ENCODE measurements at regions not wholly inside any gene's neighbourhood (a gene's known extent, or its start where the extent isn't known, plus 50 kb on each side); places are given as distances from the start of the nearest gene placed in this dataset.
A peak's percentile ranks its signal among the peaks of the same experiment; 100 is the strongest.

- TF ChIP-seq, protein P1, sequence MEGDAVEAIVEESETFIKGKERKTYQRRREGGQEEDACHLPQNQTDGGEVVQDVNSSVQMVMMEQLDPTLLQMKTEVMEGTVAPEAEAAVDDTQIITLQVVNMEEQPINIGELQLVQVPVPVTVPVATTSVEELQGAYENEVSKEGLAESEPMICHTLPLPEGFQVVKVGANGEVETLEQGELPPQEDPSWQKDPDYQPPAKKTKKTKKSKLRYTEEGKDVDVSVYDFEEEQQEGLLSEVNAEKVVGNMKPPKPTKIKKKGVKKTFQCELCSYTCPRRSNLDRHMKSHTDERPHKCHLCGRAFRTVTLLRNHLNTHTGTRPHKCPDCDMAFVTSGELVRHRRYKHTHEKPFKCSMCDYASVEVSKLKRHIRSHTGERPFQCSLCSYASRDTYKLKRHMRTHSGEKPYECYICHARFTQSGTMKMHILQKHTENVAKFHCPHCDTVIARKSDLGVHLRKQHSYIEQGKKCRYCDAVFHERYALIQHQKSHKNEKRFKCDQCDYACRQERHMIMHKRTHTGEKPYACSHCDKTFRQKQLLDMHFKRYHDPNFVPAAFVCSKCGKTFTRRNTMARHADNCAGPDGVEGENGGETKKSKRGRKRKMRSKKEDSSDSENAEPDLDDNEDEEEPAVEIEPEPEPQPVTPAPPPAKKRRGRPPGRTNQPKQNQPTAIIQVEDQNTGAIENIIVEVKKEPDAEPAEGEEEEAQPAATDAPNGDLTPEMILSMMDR (IDR thresholded peaks at IDR 0.05): no peak
- DNase-seq (ENCODE audit: low spot score): no peak
- ATAC-seq (ENCODE audit: low FRiP score): no peak
Observed at GRCh38 chr20:29296256-29297230, 1960.9 kb upstream of the DEFB115 start.

DNA sequence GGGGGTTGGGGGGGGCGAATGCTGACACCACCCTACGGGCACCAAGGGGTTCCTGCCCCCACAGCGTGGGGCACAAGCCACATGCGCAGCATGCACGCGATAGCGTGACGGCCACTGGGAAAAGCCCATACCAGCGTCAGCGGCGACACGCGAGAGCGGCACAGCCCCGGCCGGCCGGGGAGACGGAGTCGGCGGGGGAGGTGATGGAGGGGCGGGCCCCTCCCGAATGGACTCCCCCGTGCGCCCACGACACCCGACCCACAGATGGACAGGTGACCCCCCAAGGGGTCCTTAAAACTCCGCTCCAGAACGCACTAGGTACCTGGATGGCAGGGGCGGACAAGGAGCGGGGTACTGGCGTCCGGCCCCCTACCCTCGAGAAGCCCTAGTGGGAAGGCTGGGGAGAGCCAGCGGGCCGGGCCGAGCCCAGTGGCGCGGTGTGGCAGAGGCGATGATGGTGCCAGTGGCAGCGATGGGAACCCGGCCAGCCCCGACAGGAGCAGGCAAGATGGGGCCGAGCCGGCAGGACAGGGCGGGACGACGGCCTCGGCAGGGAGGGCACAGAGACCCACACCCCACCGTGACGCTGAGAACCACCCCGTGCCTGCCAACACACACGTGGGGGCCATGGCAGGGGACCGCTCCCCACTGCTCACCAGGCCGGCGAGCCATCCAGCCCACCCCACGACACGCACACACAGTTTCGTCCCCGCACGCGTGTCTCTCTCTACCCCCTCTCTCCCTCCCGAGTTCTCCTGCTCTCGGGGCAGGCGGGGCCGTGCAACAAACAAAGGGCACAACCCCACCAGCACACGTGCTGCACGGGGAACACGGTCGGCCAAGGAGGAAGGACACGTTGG is 1959.8 kb upstream of the DEFB115 start:
- TF ChIP-seq, protein P1 (IDR thresholded peaks at IDR 0.05): no peak
- ATAC-seq (ENCODE audit: low FRiP score) (peak; percentile 42), DNase-seq (ENCODE audit: low spot score) (no peak)

DNA sequence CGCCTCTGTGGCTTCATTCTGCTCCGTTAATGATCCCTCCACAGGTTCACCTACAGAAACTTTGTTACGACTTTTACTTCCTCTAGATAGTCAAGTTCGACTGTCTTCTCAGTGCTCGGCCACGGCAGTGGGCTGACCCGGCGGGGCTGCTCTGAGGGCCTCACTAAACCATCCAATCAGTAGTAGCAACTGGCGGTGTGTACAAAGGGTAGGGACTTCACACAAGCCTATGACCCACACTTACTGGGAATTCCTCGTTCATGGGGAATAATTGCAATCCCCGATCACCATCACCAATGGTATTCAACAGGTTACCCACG is 1959.2 kb upstream of the DEFB115 start:
- ATAC-seq (ENCODE audit: low FRiP score): no peak
- TF ChIP-seq, protein P1 (IDR thresholded peaks at IDR 0.05): no peak
- no peak for DNase-seq (ENCODE audit: low spot score)

DNA sequence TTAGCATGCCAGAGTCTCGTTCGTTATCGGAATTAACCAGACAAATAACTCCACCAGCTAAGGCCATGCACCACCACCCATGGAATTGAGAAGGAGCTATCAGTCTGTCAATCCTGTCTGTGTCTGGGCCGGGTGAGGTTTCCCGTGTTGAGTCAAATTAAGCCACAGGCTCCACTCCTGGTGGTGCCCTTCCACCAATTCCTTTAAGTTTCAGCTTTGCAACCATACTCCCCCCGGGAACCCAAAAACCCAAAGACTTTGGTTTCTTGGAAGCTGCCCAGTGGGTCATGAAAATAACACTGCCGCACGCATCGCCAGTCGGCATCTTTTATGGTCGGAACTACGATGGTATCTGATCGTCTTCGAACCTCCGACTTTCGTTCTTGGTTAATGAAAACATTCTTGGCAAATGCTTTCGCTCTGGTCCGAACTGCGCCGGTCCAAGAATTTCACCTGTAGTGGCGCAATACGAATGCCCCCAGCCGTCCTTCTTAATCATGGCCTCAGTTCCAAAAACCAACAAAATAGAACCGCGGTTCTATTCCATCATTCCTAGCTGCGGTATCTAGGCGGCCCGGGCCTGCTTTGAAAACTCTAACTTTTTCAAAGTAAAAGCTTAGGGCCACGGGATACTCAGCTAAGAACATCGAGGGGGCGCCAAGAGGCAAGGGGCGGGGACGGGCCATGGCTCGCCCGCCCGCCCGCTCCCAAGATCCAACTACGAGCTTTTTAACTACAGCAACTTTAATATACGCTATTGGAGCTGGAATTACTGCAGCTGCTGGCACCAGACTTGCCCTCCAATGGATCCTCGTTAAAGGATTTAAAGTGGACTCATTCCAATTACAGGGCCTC is 1958.5 kb upstream of the DEFB115 start:
- TF ChIP-seq, protein P1 (IDR thresholded peaks at IDR 0.05): no peak
- ATAC-seq (ENCODE audit: low FRiP score): no peak
- no peak for DNase-seq (ENCODE audit: low spot score)

GRCh38 chr20:29299811-29300578 is 1957.5 kb upstream of the DEFB115 start:
- DNase-seq (ENCODE audit: low spot score): no peak
- no peak for ATAC-seq (ENCODE audit: low FRiP score)
- TF ChIP-seq, protein P1 (IDR thresholded peaks at IDR 0.05): no peak

Measured in omental fat pad (tissue), 3 donors.